Mucosa of rectum (tissue), 2 donors: ENCODE measurements at regions not wholly inside any gene's neighbourhood (a gene's known extent, or its start where the extent isn't known, plus 50 kb on each side); places are given as distances from the start of the nearest gene placed in this dataset.

Source experiments
- H3K27ac ChIP-seq, 2 donors: one replicate each; pipeline ENCODE4 v1.7.0; 2013; ENCODE audit warnings: inconsistent platforms in 2 of 2, low read depth in 2 of 2, low read length in 2 of 2
- H3K27me3 ChIP-seq, 2 donors: one replicate each; pipeline ENCODE4 v1.7.0; 2013; ENCODE audit warnings: low read length in 2 of 2; ENCODE audit not compliant: control insufficient read depth in 2 of 2, insufficient read depth in 2 of 2
- H3K36me3 ChIP-seq, 2 donors: one replicate each; pipeline ENCODE4 v1.7.0; 2013; ENCODE audit warnings: low read length in 2 of 2; ENCODE audit not compliant: control insufficient read depth in 2 of 2, insufficient read depth in 2 of 2
- H3K4me1 ChIP-seq, 2 donors: one replicate each; pipeline ENCODE4 v1.7.0; 2013; ENCODE audit warnings: low read length in 2 of 2, mild to moderate bottlenecking in 1 of 2; ENCODE audit not compliant: control insufficient read depth in 2 of 2, insufficient read depth in 2 of 2
- H3K4me3 ChIP-seq, 2 donors: one replicate each; pipeline ENCODE4 v1.7.0; 2013; ENCODE audit warnings: low read length in 2 of 2
- H3K9ac ChIP-seq, 2 donors: one replicate each; pipeline ENCODE4 v1.7.0; 2013; ENCODE audit warnings: low read length in 2 of 2, low read depth in 1 of 2, mild to moderate bottlenecking in 1 of 2
- H3K9me3 ChIP-seq, 2 donors: one replicate each; pipeline ENCODE4 v1.7.0; 2013; ENCODE audit warnings: low read length in 2 of 2; ENCODE audit not compliant: control insufficient read depth in 2 of 2
- donor health status: healthy.
- donor health status: Normal muscosa, but diverticular disease.

DNA sequence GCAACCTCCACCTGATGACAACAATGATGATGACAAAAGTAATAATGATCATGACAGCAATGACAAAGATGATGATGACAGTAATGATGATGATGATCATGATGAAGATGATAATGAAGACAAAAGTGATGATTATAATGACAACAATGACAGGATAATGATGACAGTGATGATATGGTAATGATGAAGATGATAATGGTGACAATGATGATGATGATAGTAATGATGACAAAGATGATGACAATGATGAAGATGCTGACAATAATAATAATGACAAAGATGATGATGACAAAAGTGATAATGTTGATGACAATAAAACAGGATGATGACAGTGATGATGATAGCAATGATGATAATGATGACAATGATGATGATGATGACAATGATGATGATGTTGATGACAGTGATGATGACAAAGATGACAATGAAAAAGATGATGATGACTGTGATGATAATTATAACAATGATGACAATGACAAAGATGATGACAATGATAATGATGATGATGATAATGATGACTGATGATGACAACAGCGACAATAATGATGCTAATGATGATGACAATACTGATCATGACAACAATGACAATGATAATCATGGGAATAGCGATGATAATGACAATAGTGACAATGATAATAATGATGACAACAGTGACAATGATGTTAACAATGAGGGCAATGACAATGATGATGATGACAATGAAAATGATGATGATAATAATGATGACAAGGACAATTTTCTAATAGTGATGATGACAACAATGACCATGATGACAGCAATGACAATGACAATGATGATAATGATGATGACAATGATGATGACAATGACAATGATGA is 1106.5 kb upstream of the AUTS2 start:
- no peaks in the 10 kb centered on the region for H3K4me1 ChIP-seq
- no peaks in the 10 kb centered on the region for H3K36me3 ChIP-seq
- H3K9ac ChIP-seq: no peak overlapping the region
- H3K27ac ChIP-seq: no peak overlapping the region
- no peaks in the 10 kb centered on the region for H3K27me3 ChIP-seq
- H3K4me3 ChIP-seq: no peak overlapping the region
- H3K9me3 ChIP-seq: no peaks in the 10 kb centered on the region

GRCh38 chr7:68492359-68492690 is 1106.0 kb upstream of the AUTS2 start:
- Histone ChIP-seq H3K9ac (no peak overlapping the region), H3K4me3 (no peak overlapping the region), H3K27ac (no peak overlapping the region), H3K4me1 (no peaks in the 10 kb centered on the region), H3K36me3 (no peaks in the 10 kb centered on the region), H3K9me3 (no peaks in the 10 kb centered on the region), H3K27me3 (no peaks in the 10 kb centered on the region)

- Histone ChIP-seq H3K27me3 (no peaks in the 10 kb centered on the region), H3K4me1 (no peaks in the 10 kb centered on the region), H3K27ac (no peak overlapping the region), H3K9me3 (peaks cover 0 to 5% of the 10 kb centered on the region in 2 donors), H3K4me3 (no peak overlapping the region), H3K9ac (no peak overlapping the region), H3K36me3 (no peaks in the 10 kb centered on the region)
Observed at GRCh38 chr7:68503400-68503799, 1094.9 kb upstream of the AUTS2 start.

GRCh38 chr7:68504716-68505115 is 1093.6 kb upstream of the AUTS2 start:
- Histone ChIP-seq H3K27me3 (no peaks in the 10 kb centered on the region), H3K27ac (no peak overlapping the region), H3K4me3 (no peak overlapping the region), H3K4me1 (no peaks in the 10 kb centered on the region), H3K36me3 (no peaks in the 10 kb centered on the region), H3K9ac (no peak overlapping the region), H3K9me3 (peaks cover 0 to 10% of the 10 kb centered on the region in 2 donors)

DNA sequence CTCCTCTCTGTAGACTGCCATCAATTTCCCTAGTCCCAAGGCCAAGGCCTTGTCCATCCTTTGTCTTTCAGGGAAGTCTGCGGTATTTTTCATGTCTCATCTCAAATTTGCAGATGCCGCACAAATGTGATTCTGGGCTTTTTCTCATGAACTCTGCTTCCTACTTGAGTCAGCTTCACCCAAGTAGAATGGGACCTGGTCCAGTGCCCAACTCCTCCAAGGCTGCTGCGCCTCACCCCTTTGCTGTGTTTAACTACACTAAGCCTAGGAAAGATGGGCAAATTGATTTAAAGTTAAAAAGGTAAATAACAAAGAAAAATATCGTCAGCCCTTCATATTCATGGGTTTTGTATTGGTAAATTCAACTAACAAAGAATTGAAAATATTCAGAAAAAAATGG is 1092.6 kb upstream of the AUTS2 start:
- H3K4me1 ChIP-seq: no peaks in the 10 kb centered on the region
- H3K36me3 ChIP-seq: no peaks in the 10 kb centered on the region
- H3K4me3 ChIP-seq: no peak overlapping the region
- peaks cover 3 to 10% of the 10 kb centered on the region in 2 donors for H3K9me3 ChIP-seq
- H3K9ac ChIP-seq: no peak overlapping the region
- H3K27me3 ChIP-seq: no peaks in the 10 kb centered on the region
- H3K27ac ChIP-seq: no peak overlapping the region

- Histone ChIP-seq H3K4me3 (no peak overlapping the region), H3K9ac (no peak overlapping the region), H3K4me1 (no peaks in the 10 kb centered on the region), H3K27ac (no peak overlapping the region), H3K27me3 (no peaks in the 10 kb centered on the region), H3K9me3 (peaks cover 3 to 10% of the 10 kb centered on the region in 2 donors), H3K36me3 (no peaks in the 10 kb centered on the region)
Observed at GRCh38 chr7:68507668-68508067, 1090.6 kb upstream of the AUTS2 start.

DNA sequence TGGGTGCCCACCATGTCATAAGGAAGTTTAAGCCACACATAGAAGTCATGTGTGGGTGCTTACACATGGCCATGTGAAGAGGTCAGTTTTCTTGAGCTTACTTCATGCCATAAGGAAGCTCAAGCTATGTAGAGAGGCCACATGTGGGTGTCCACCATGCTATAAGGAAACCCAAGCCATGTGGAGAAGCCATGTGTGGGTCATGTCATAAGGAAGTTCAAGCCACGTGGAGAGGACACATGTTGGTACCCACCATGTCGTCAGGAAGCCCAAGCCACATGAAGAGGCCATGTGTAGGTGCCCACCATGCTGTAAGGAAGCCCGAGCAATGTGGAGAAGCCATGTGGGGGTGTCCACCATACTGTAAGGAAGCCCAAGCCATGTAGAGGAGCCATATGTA is 1089.2 kb upstream of the AUTS2 start:
- no peaks in the 10 kb centered on the region for H3K36me3 ChIP-seq
- H3K4me1 ChIP-seq: no peaks in the 10 kb centered on the region
- H3K4me3 ChIP-seq: no peak overlapping the region
- peaks cover 3 to 10% of the 10 kb centered on the region in 2 donors for H3K9me3 ChIP-seq
- H3K9ac ChIP-seq: no peak overlapping the region
- no peaks in the 10 kb centered on the region for H3K27me3 ChIP-seq
- H3K27ac ChIP-seq: no peak overlapping the region

GRCh38 chr7:68509603-68510002 is 1088.7 kb upstream of the AUTS2 start:
- no peak overlapping the region for H3K9ac ChIP-seq
- H3K4me1 ChIP-seq: no peaks in the 10 kb centered on the region
- H3K9me3 ChIP-seq: peaks cover 3 to 10% of the 10 kb centered on the region in 2 donors
- H3K4me3 ChIP-seq: no peak overlapping the region
- H3K36me3 ChIP-seq: no peaks in the 10 kb centered on the region
- no peak overlapping the region for H3K27ac ChIP-seq
- H3K27me3 ChIP-seq: no peaks in the 10 kb centered on the region

DNA sequence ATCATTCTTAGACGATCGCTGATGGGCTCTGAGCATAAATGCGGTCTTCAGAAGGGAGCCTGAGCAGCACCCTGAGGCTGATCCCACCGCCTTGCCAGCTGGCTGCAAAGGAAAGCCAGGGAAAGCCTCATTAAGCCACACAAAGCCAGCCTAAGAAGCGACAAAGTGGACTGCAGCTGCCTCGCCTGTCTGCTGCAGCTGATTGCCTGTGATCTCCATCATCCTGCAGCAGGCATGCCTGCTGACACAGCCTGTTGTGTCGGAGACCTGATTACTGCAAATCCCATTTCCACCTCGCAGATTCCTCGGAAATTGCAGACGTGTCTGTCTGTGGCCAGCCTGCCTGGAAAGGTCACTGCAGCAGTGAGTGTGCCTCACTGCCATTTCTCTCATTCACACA is 1087.0 kb upstream of the AUTS2 start:
- Histone ChIP-seq H3K27ac (no peak overlapping the region), H3K9me3 (peaks cover 3 to 10% of the 10 kb centered on the region in 2 donors), H3K27me3 (no peaks in the 10 kb centered on the region), H3K9ac (no peak overlapping the region), H3K4me1 (no peaks in the 10 kb centered on the region), H3K4me3 (no peak overlapping the region), H3K36me3 (no peaks in the 10 kb centered on the region)

- Histone ChIP-seq H3K9me3 (peaks cover 3 to 6% of the 10 kb centered on the region in 2 donors), H3K4me1 (no peaks in the 10 kb centered on the region), H3K27me3 (no peaks in the 10 kb centered on the region), H3K27ac (no peak overlapping the region), H3K36me3 (no peaks in the 10 kb centered on the region), H3K4me3 (no peak overlapping the region), H3K9ac (no peak overlapping the region)
Observed at GRCh38 chr7:68512466-68512865, 1085.8 kb upstream of the AUTS2 start.
